Upper lobe of left lung (tissue), 4 donors: ENCODE measurements at regions not wholly inside any gene's neighbourhood (a gene's known extent, or its start where the extent isn't known, plus 50 kb on each side); places are given as distances from the start of the nearest gene placed in this dataset.

ENCODE experiments used
- EP300 ChIP-seq, 4 donors: sonication (generic); formaldehyde crosslinking; IDR thresholded peaks; one replicate each; pipeline ENCODE4 v1.5.1; 2017; ENCODE audit warnings: antibody characterized with exemption in 4 of 4, control low read depth in 2 of 4
- TF ChIP-seq, protein P1 (sequence below), 6 experiments: fragments of 450-650 bp in 4 of 6; fragments of 200-600 bp in 2 of 6; sonication (generic) in 2 of 6; IDR thresholded peaks; one replicate each; pipeline ENCODE4 v1.5.1; 2016 to 2019; ENCODE audit warnings: antibody characterized with exemption in 6 of 6

DNA sequence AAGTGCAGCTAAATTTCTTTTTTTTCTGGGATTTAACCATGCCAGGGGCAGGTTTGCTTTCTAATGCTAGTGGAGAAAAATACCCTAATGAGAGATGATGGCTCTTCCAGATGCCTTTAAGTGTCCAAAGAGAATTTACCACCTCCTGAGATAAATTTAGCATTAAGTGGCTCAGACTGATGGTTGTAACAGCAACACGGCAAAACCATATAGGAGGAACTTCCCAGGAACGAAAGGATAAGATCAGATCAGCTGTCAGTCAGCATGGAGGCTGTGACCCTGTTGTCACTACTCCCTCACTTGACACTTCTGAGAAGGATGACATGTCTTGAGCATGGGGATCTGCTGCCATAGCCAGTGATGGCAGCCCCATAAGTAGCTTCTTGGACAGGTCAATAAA is 860.0 kb downstream of the QKI start:
- no peak for TF ChIP-seq EP300 (IDR thresholded peaks at IDR 0.05)
- TF ChIP-seq, protein P1, sequence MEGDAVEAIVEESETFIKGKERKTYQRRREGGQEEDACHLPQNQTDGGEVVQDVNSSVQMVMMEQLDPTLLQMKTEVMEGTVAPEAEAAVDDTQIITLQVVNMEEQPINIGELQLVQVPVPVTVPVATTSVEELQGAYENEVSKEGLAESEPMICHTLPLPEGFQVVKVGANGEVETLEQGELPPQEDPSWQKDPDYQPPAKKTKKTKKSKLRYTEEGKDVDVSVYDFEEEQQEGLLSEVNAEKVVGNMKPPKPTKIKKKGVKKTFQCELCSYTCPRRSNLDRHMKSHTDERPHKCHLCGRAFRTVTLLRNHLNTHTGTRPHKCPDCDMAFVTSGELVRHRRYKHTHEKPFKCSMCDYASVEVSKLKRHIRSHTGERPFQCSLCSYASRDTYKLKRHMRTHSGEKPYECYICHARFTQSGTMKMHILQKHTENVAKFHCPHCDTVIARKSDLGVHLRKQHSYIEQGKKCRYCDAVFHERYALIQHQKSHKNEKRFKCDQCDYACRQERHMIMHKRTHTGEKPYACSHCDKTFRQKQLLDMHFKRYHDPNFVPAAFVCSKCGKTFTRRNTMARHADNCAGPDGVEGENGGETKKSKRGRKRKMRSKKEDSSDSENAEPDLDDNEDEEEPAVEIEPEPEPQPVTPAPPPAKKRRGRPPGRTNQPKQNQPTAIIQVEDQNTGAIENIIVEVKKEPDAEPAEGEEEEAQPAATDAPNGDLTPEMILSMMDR (IDR thresholded peaks at IDR 0.05) = no peak
